Endometrium (tissue), 2 donors: ENCODE measurements at regions not wholly inside any gene's neighbourhood (a gene's known extent, or its start where the extent isn't known, plus 50 kb on each side); places are given as distances from the start of the nearest gene placed in this dataset.
"Not testable (repeated sequence)": the region's sequence is repeated elsewhere in the genome, so short reads cannot be mapped to it uniquely, and the experiment has no call there.

ENCODE experiments used
- FAIRE-seq: peaks from 2 replicates; lab custom pipeline; 2012; peaks lifted over from hg19 to GRCh38; lab: Jason Lieb, UNC
- donor health status: control.
- donor health status: control.

DNA sequence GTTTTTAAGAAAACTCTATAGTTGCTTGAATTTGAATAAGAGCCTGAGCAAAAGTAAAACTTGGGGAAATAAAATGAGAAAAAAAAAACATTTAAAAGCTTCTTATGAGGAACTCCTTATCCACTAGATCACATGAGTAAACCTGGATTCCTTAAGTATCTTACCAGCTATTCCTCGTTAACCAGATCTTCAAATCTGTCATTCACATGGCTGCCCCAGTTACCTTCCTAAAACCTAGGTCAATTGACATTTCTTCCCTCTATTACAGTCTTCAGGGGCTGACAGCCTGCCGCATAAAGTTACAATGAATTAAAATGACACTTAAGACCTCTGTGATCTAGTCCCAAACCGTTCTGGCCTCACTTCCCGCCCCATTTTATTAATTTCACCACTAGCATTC is 583.6 kb downstream of the NR2F2 start:
- no peak for FAIRE-seq

- no peak for FAIRE-seq
Observed at GRCh38 chr15:96916750-96917149, 586.2 kb downstream of the NR2F2 start.

DNA sequence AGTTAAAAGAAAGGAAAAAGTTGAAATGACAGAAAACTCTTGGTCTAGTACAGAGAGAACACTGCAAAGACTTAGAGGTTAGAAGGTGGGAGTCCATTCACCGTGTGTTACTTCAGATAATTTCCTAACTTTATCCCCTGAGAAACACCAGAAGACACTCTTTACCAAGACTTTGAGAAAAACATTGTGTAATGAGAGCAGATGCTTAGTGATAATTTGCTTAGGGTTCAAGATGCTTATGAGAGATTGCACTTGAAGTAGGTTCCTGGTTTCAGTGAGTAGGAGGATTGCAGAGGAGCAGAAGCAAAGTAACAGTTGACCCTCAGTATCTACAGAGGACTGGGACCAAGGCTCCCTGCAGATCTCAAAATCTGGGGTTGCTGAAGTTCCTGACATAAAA is 594.1 kb downstream of the NR2F2 start:
- FAIRE-seq, result no peak

DNA sequence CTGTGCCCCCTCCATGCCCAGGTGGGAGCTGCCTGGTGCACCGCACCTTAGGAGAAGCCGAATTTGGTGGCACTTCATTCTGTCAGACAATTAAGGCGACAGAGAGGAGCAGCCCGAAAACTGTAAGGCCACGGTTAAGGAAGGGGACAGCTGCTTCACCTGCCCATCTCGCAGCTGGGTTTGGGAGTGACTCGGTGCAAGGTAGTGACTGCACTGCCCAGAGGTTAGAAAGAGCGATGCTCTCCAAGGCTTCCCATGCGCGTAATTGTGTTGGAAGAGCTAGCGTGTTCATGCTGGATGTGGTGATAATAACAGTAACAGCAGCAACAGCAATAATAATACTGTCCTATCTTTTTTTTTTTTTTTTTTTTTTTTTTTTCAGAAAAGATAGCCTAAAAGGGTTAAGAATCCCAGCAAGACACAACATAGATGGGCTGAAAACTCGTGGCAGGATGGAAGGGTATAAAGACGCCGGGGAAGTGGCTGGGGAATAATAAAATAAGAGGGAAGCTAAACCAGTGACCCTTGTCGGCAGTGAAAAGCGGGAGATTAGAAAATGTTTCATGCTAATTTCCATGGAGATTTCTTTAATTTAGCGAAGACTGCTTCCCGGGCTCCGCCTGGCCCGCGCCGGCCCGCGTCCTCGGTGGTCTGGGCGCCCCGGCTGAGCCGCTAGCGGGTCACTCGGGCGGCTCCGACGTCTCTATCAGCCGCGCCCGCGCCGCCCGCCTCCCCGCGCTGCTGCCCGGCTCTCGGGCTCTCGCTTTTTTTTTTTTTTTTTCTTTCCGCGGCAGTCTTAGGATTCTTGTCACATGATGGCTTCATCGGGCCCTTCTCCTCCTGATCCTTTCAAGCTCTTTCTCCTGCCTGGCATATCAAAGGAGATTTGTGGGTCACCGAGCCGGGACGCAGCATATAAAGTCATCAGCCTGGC is 617.1 kb downstream of the NR2F2 start:
- FAIRE-seq, result no peak

- FAIRE-seq, result peak; percentile 60
Observed at GRCh38 chr15:96948981-96949380, 618.5 kb downstream of the NR2F2 start.

DNA sequence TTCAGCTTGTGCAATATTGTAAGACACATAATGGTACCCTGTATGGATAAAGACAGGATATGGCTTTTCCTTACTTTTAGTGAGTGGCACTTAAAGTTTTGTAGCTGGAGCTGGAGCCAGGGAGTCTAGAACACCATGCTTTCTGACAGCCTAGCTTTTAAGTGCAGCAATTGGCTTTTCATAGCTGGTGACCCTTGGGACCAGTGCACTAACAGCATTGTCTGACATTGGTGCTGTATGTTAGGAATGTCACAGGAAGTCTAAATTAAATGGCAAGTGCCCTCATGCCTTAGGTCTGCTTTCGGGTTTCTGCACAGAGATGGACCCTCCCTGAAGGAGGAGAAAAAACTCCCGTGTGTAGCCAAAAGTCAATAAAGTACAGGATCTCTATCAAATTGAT is 628.2 kb downstream of the NR2F2 start:
- no peak for FAIRE-seq

- no peak for FAIRE-seq
Observed at GRCh38 chr15:96959501-96959900, 629.0 kb downstream of the NR2F2 start.

- no peak for FAIRE-seq
Observed at GRCh38 chr15:96960711-96961480, 630.4 kb downstream of the NR2F2 start.

DNA sequence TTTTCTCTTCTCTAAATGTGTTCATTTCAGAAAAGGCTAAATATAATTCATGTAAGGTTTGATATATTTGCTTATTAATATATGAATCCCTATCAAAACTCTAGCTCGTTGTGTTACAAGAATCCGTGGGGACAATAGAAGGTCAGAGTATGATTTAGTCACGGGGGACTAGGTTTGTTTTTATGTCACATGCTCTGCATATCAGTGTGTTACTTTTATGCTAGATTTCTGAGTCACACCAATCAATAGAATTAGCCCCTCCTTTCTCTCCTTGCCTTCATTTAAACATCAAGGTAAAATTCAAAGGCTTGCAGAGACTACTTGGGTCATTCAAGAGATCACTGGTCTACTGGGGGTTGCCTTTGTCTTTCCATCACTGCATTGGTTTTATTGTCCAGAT is 636.1 kb downstream of the NR2F2 start:
- FAIRE-seq, result no peak

GRCh38 chr15:96969732-96970710 is 639.5 kb downstream of the NR2F2 start:
- no peak for FAIRE-seq

GRCh38 chr15:96972201-96972600 is 641.7 kb downstream of the NR2F2 start:
- FAIRE-seq, result no peak

GRCh38 chr15:96974761-96975160 is 644.3 kb downstream of the NR2F2 start:
- no peak for FAIRE-seq

- FAIRE-seq, result no peak
Observed at GRCh38 chr15:96977886-96978285, 647.4 kb downstream of the NR2F2 start.

DNA sequence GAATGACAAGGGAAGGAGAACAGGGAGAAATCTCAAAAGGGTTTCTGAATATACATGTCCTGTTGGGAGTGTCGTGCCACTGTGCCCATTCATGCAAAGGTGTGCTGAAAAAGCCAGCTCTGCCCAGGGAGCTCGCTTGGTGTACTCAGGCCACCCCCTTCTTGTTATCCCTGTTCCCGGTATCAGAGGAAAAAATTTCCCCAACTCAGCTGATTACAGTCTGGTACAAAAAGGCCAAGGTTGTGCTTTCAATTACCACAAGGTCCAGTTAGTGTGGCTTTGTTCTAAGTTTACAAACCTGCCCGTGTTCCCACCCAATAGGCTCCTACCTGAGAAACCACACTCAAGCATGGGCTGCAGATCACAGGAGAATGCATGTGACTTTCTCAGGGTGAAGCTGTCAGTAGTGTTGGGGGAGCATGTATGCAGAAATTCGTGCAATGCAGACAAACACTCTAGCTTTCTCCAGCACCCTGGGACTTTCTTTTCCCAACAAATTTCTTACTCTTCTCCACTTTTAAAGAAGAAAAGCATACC is 648.5 kb downstream of the NR2F2 start:
- FAIRE-seq, result no peak

- FAIRE-seq, result not testable (repeated sequence)
Observed at GRCh38 chr15:96984121-96984671, 653.7 kb downstream of the NR2F2 start.

DNA sequence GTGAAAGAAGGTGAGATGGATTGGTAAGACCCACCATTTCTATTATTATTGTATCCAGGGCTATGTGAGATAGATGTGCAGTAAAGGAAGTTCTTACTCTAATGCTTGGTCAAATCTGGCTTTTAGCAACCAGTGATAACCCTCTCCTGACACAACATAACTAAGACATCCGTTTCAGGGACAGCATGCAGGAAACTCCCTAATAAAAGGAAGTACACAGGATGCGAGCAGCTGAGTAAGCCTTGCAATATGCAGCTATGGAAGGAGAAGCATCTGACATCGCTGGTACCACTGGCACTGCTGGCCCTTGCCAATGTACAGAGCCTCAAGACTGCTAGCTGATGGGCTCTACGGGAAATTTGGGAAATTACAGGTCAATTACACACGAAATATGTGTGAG is 662.3 kb downstream of the NR2F2 start:
- FAIRE-seq, result no peak

DNA sequence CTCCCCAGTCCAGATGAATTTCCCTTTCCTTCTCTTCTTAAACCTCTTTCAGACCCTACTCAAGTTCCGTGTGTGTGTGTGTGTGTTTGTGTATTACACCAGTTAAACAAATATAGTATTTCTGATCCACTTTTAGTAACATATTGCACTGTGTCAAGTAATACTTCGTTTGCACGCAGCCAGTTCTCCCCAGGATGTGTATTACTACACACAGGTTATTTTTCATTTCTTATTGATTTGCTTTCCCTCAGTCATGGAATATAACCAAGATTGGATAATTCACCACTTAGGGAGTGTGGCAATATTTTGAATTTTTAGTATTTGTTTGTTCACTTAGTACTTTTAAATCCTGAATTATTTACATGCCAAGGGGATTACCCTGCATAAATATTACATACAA is 667.0 kb downstream of the NR2F2 start:
- FAIRE-seq, result no peak

DNA sequence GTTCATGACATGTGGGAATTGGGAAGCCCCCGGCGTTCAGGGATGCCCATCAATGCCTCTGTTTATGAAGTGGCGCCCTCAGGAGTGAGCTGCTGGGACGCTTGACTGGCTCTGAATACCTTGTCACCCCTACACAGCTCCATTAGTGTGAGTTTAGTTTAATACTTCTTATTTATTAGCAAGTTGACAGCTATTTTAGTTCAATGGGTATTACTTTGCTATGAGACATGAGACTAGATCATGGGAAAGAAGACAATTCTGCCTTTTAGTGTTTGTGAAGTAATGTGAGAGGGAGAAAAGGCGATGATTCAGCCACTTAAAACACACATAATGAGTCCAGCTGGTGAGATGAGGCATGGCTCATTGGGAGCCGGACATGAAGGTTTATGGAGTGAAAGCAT is 678.5 kb downstream of the NR2F2 start:
- FAIRE-seq, result no peak

DNA sequence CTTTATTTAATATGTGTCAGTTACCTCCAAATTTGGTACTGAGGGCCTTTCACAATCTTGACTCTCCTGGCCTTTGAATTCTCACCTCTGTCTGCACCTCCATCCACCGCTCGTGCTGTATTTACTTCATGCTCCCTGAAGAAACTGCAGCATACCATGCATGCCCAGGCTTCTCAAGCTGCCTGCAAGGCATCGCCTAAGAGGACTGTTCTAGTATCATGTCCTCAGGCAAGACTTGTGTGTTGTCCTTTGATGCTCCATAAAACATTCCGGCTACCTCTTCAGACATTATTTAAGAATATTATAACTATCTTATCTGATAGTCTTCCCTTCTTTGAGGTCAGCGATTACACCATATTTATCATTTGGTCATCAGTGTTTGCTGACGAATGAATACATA is 682.5 kb downstream of the NR2F2 start:
- FAIRE-seq, result no peak

DNA sequence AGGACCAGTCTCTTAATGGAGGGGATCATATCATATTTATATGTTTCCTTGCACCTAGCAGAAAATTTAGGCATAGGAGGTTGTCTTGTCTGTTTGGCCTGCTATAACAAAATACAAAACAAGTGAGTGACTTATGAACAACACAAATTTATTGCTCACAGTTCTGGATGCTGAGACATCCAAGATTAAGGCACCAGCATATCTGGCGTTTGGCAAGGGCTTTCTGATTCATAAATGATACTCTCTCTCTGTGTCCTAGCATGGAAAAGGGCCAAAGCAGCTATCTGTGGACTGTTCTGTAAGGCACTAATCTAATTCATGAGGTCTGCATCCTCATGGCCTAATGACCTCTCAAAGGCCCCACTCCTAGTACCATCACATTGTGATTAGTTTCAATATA is 683.0 kb downstream of the NR2F2 start:
- no peak for FAIRE-seq

DNA sequence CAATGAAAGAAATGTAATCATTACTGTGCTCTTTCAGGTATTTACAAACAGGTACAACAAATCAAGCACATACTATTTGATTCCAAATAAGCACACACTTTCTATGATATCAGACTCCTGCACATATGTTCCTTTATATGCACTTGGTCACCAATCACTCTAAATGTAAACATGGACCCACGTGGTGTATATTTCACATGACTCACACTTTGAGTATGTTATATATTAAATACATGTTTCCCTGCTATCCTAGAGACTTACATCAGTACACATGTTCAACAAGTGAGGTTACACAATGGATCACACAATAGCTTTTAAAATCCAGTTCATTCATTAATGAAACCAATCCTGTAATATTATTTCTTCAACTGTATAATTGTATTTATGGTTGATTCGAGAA is 683.5 kb downstream of the NR2F2 start:
- FAIRE-seq, result no peak

DNA sequence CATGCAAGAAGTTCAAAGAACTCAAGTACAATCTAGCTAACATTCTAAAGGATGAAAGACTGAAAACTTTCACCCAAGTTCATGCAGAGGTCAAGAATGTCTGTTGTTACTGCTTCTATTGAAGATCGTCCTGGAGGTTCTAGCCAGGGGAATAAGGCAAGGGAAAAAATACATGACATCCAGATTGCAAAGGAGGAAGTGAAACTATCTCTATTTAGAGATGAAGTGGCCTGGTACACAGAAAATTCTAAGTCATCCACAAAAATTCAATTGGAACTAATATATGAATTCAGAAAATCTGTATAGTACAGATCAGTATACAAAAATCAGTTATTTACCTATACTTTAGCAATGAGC is 693.0 kb downstream of the NR2F2 start:
- peak; percentile 67 for FAIRE-seq
